Body of pancreas (tissue), 4 donors: ENCODE measurements at regions not wholly inside any gene's neighbourhood (a gene's known extent, or its start where the extent isn't known, plus 50 kb on each side); places are given as distances from the start of the nearest gene placed in this dataset.

Experiments used
- ATAC-seq: fragments of 150-250 bp; one replicate; pipeline ENCODE4 v1.9.1; 2016
- DNase-seq, 4 donors: peaks; one replicate each; pipeline ENCODE4 v3.0.0-alpha.2; 2019
- H3K27ac ChIP-seq, 4 donors: fragments of 200-600 bp; sonication (generic); 1 replicate in 3 of 4; 2 replicates in 1 of 4; pipeline versions ENCODE4 v1.5.1 to v1.6.1; 2016 to 2019; ENCODE audit warnings: mild to moderate bottlenecking in 1 of 4, mixed read lengths in 1 of 4, moderate library complexity in 1 of 4
- H3K27me3 ChIP-seq, 2 donors: fragments of 200-600 bp; sonication (generic); one replicate each; pipeline ENCODE4 v1.6.0; 2016; ENCODE audit warnings: mild to moderate bottlenecking in 1 of 2
- H3K36me3 ChIP-seq, 2 donors: fragments of 200-600 bp; sonication (generic); replicated peaks in 1 of 2; 2 replicates each; pipeline ENCODE4 v1.5.1; 2016; ENCODE audit warnings: low read depth in 2 of 2; ENCODE audit not compliant: insufficient read depth in 1 of 2
- H3K4me1 ChIP-seq: fragments of 200-600 bp; sonication (generic); one replicate; pipeline ENCODE4 v1.6.0; 2016
- H3K4me3 ChIP-seq, 2 donors: fragments of 200-600 bp; sonication (generic); 1 replicate in 1 of 2; 2 replicates in 1 of 2; pipeline ENCODE4 v1.5.1; 2016 to 2019
- H3K9me3 ChIP-seq, 3 donors: fragments of 200-600 bp; sonication (generic); 1 replicate in 2 of 3; 2 replicates in 1 of 3; pipeline ENCODE4 v1.5.1; 2016
- POLR2A ChIP-seq, 3 donors: fragments of 450-650 bp; IDR thresholded peaks; one replicate each; pipeline ENCODE4 v1.6.1; 2016; ENCODE audit warnings: antibody characterized with exemption in 3 of 3, mild to moderate bottlenecking in 2 of 3
- WGBS, 2 donors: methylation state at CpG; one replicate each; pipeline ENCODE4 v1.1.5; 2017; 5-methylcytosine and 5-hydroxymethylcytosine counted together
- intact Hi-C: fragments of 100-400 bp; cut with DNase I; formaldehyde crosslinking; loops from one replicate; pipeline ENCODE4 v1.15.1; 2023
- TF ChIP-seq, protein P1 (sequence below), 7 experiments: fragments of 450-650 bp in 4 of 7; fragments of 200-600 bp in 3 of 7; sonication (generic) in 3 of 7; IDR thresholded peaks; one replicate each; pipeline ENCODE4 v1.5.1; 2016 to 2019; ENCODE audit warnings: antibody characterized with exemption in 7 of 7

DNA sequence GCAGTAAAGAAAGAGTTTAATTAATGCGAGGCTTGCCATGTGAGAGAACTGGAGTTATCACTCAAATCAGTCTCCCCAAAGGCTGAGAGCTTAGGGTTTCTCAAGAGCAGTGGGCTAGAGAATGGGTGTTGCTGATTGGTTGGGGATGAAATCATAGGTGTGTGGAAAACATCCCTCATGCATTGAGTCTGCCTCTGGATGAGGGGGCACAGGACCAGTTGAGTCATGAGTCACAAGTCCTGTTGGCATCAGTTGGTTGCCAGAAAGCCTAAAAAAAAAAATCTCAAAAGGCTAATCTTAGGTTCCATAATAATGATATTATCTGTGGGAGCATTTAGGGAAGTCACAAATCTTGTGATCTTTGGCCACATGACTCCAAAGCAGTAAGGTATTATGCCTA, 800.3 kb downstream of the TUSC7 start:
- no peaks in the 10 kb centered on the region for H3K27me3 ChIP-seq
- intact Hi-C loops, result no loop called here
- ATAC-seq (no peak), DNase-seq (no peak)
- TF ChIP-seq POLR2A (IDR thresholded peaks at IDR 0.05), result no peak
- TF ChIP-seq, protein P1, sequence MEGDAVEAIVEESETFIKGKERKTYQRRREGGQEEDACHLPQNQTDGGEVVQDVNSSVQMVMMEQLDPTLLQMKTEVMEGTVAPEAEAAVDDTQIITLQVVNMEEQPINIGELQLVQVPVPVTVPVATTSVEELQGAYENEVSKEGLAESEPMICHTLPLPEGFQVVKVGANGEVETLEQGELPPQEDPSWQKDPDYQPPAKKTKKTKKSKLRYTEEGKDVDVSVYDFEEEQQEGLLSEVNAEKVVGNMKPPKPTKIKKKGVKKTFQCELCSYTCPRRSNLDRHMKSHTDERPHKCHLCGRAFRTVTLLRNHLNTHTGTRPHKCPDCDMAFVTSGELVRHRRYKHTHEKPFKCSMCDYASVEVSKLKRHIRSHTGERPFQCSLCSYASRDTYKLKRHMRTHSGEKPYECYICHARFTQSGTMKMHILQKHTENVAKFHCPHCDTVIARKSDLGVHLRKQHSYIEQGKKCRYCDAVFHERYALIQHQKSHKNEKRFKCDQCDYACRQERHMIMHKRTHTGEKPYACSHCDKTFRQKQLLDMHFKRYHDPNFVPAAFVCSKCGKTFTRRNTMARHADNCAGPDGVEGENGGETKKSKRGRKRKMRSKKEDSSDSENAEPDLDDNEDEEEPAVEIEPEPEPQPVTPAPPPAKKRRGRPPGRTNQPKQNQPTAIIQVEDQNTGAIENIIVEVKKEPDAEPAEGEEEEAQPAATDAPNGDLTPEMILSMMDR (IDR thresholded peaks at IDR 0.05), result no peak
- 87 to 95% methylated on average over 1 of the region's 1 CpG for WGBS, 2 donors
- H3K9me3 ChIP-seq, result no peaks in the 10 kb centered on the region
- H3K27ac ChIP-seq, result no peak overlapping the region
- no peaks in the 10 kb centered on the region for H3K4me1 ChIP-seq
- H3K36me3 ChIP-seq, result no peaks in the 10 kb centered on the region
- no peak overlapping the region for H3K4me3 ChIP-seq

DNA sequence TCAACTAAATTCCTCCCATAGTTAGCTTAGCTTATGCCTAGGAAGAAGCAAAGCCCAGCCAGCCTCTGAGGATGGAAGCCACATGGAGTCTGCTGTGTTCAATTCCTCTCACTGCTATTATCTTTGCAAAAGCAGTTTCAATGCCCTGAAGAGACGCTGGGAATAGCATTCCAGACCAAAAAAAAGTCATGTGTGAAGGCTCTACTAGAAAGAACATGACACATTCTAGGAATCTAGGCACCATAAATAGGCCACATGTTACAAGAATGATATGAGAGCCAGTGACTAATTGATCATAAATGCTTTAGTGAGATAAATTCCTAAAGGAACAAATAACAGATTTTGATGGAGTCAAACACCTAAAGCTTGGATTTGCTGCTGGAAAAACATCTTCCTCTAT, 800.8 kb downstream of the TUSC7 start:
- H3K4me3 ChIP-seq, result no peak overlapping the region
- H3K4me1 ChIP-seq, result no peaks in the 10 kb centered on the region
- no peak overlapping the region for H3K27ac ChIP-seq
- WGBS, 2 donors, result 73 to 75% methylated on average over 1 of the region's 1 CpG
- TF ChIP-seq, protein P1 (IDR thresholded peaks at IDR 0.05), result no peak
- no peak for TF ChIP-seq POLR2A (IDR thresholded peaks at IDR 0.05)
- DNase-seq (no peak), ATAC-seq (no peak)
- no peaks in the 10 kb centered on the region for H3K9me3 ChIP-seq
- no peaks in the 10 kb centered on the region for H3K36me3 ChIP-seq
- intact Hi-C loops, result no loop called here
- no peaks in the 10 kb centered on the region for H3K27me3 ChIP-seq

DNA sequence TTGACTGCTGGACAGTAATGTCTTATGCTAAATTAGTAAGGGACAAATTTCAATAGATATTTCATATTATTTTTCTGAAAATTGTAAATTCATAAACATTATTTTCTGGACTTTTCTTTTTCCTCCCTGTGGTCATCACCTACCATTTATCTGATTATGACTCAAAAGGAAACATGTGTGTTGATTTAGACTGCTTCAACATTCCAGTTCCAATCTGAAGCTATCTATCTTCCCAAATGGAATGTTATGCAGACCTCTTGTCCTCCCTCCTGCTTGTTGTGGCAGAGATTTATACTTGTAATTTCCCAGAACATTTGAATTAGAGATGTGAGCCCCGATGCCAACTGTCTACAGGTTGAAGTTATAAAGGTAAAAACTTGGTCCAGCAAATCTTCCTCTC, 803.4 kb downstream of the TUSC7 start:
- no peaks in the 10 kb centered on the region for H3K4me1 ChIP-seq
- no peak overlapping the region for H3K4me3 ChIP-seq
- H3K36me3 ChIP-seq, result no peaks in the 10 kb centered on the region
- H3K9me3 ChIP-seq, result no peaks in the 10 kb centered on the region
- DNase-seq, result no peak
- intact Hi-C loops, result no loop called here
- no peak overlapping the region for H3K27ac ChIP-seq
- 88 to 89% methylated on average over 1 of the region's 1 CpG for WGBS, 2 donors
- no peak for ATAC-seq
- H3K27me3 ChIP-seq, result no peaks in the 10 kb centered on the region
- TF ChIP-seq, protein P1 (IDR thresholded peaks at IDR 0.05), result no peak

DNA sequence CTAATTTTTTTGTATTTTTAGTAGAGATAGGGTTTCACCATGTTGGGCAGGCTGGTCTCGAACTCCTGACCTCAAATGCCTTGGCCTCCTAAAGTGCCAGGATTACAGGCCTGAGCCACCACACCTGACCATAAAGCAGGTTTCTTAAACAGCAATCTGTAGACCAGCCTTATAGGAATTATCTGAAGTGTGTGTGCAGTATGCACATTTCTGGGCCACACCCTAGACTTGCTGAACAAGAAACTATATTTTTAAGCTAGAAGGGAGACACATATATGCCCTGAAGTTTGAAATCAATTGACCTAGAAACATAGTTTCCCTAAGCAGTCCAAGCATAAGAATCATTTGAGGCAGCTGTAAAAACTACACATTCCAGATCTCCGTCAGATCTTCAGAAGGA, 805.7 kb downstream of the TUSC7 start:
- DNase-seq (no peak), ATAC-seq (no peak)
- Histone ChIP-seq H3K9me3 (no peaks in the 10 kb centered on the region), H3K36me3 (no peaks in the 10 kb centered on the region), H3K27ac (no peak overlapping the region), H3K27me3 (no peaks in the 10 kb centered on the region), H3K4me1 (no peaks in the 10 kb centered on the region), H3K4me3 (no peak overlapping the region)
- 86 to 96% methylated on average over 2 of the region's 2 CpGs for whole genome bisulfite sequencing, 2 donors
- intact Hi-C loops, result no loop called here
- TF ChIP-seq, protein P1 (IDR thresholded peaks at IDR 0.05), result no peak
- TF ChIP-seq POLR2A (IDR thresholded peaks at IDR 0.05), result no peak

DNA sequence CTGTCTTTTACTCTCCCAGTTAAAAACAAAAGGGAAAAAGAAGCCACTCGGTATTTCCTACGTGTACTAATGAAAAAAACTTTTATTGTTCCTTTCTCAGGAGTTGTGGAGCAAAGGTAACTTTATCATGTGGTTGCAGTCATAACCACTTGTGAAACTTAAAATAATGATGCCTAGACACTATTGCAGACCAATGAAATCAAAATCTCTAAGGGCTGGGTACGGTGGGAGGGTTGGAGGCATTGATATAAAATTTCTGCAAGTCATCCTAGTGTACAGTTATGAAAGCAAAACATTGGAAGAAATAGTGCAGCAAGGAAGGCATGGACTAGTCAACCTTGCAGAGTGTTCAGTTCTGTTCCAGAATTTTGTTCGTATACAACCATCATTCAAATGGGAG, 808.8 kb downstream of the TUSC7 start:
- no peaks in the 10 kb centered on the region for H3K36me3 ChIP-seq
- 64 to 71% methylated on average over 4 of the region's 4 CpGs for WGBS, 2 donors
- no peaks in the 10 kb centered on the region for H3K27me3 ChIP-seq
- no peaks in the 10 kb centered on the region for H3K4me1 ChIP-seq
- H3K4me3 ChIP-seq, result no peak overlapping the region
- no peak overlapping the region for H3K27ac ChIP-seq
- intact Hi-C loops, result no loop called here
- TF ChIP-seq, protein P1 (IDR thresholded peaks at IDR 0.05), result no peak
- no peak for TF ChIP-seq POLR2A (IDR thresholded peaks at IDR 0.05)
- H3K9me3 ChIP-seq, result no peaks in the 10 kb centered on the region
- DNase-seq (no peak), ATAC-seq (no peak)
